Mucosa of rectum (tissue), 2 donors: ENCODE measurements at regions not wholly inside any gene's neighbourhood (a gene's known extent, or its start where the extent isn't known, plus 50 kb on each side); places are given as distances from the start of the nearest gene placed in this dataset.

Experiments used
- H3K27ac ChIP-seq, 2 donors: one replicate each; pipeline ENCODE4 v1.7.0; 2013; ENCODE audit warnings: inconsistent platforms in 2 of 2, low read depth in 2 of 2, low read length in 2 of 2
- H3K27me3 ChIP-seq, 2 donors: one replicate each; pipeline ENCODE4 v1.7.0; 2013; ENCODE audit warnings: low read length in 2 of 2; ENCODE audit not compliant: control insufficient read depth in 2 of 2, insufficient read depth in 2 of 2
- H3K36me3 ChIP-seq, 2 donors: one replicate each; pipeline ENCODE4 v1.7.0; 2013; ENCODE audit warnings: low read length in 2 of 2; ENCODE audit not compliant: control insufficient read depth in 2 of 2, insufficient read depth in 2 of 2
- H3K4me1 ChIP-seq, 2 donors: one replicate each; pipeline ENCODE4 v1.7.0; 2013; ENCODE audit warnings: low read length in 2 of 2, mild to moderate bottlenecking in 1 of 2; ENCODE audit not compliant: control insufficient read depth in 2 of 2, insufficient read depth in 2 of 2
- H3K4me3 ChIP-seq, 2 donors: one replicate each; pipeline ENCODE4 v1.7.0; 2013; ENCODE audit warnings: low read length in 2 of 2
- H3K9ac ChIP-seq, 2 donors: one replicate each; pipeline ENCODE4 v1.7.0; 2013; ENCODE audit warnings: low read length in 2 of 2, low read depth in 1 of 2, mild to moderate bottlenecking in 1 of 2
- H3K9me3 ChIP-seq, 2 donors: one replicate each; pipeline ENCODE4 v1.7.0; 2013; ENCODE audit warnings: low read length in 2 of 2; ENCODE audit not compliant: control insufficient read depth in 2 of 2
- donor health status: healthy.
- donor health status: Normal muscosa, but diverticular disease.

GRCh38 chr4:174133551-174133950 lies 149.9 kb downstream of the FBXO8 start:
- Histone ChIP-seq H3K4me1 (no peaks in the 10 kb centered on the region), H3K36me3 (no peaks in the 10 kb centered on the region), H3K27ac (no peak overlapping the region), H3K9ac (no peak overlapping the region), H3K9me3 (no peaks in the 10 kb centered on the region), H3K4me3 (no peak overlapping the region), H3K27me3 (no peaks in the 10 kb centered on the region)

DNA sequence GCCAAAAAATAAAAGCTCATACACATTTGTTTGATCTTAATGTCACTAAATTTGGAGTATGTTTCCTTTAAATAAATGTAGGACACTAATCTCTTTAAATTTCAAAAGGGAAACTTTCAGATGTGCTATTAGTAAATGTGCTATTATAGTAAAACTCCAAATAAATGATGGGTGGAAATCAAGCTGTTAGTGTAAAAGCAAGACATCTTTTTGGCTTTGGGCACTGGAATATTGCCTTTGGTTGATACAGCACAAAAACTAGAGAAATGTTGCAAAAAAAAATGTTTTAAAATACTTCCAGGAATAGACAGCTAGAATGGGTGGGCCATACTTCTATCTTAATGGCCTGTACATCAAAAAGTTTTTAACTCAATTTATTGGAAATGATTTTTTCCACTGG lies 151.6 kb downstream of the FBXO8 start:
- Histone ChIP-seq H3K36me3 (no peaks in the 10 kb centered on the region), H3K4me3 (no peak overlapping the region), H3K4me1 (no peaks in the 10 kb centered on the region), H3K9ac (no peak overlapping the region), H3K27me3 (no peaks in the 10 kb centered on the region), H3K27ac (no peak overlapping the region), H3K9me3 (no peaks in the 10 kb centered on the region)

GRCh38 chr4:174122705-174123104 lies 160.8 kb downstream of the FBXO8 start:
- Histone ChIP-seq H3K27ac (no peak overlapping the region), H3K36me3 (no peaks in the 10 kb centered on the region), H3K4me3 (no peak overlapping the region), H3K4me1 (no peaks in the 10 kb centered on the region), H3K27me3 (no peaks in the 10 kb centered on the region), H3K9me3 (no peaks in the 10 kb centered on the region), H3K9ac (no peak overlapping the region)

GRCh38 chr4:174120446-174121295 lies 162.8 kb downstream of the FBXO8 start:
- no peak overlapping the region for H3K27ac ChIP-seq

DNA sequence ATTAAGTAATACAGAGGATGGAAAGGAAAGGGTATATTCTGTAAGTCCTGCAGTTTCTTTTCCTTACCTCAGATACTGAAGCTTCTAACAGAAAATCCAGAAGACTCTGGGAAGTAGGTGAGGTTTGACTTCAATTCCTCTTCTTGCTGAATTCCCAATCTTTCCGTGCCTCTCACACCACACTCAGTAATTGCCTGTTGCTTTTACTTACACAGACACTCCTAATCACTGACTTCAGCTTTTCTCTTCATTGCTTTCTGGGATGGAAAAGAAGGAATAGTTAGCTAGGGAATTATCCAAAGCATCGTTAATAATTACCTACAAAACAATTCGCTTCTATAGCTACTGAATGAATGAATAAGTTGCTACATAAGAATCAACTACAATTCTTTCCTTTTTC lies 163.6 kb downstream of the FBXO8 start:
- peak overlapping the region; percentile 37 to 68 for H3K4me3 ChIP-seq

More at GRCh38 chr4:174120446-174121295, 162.8 kb downstream of the FBXO8 start:
- H3K9me3 ChIP-seq: no peaks in the 10 kb centered on the region
- no peaks in the 10 kb centered on the region for H3K4me1 ChIP-seq
- peak overlapping the region; percentile 37 to 68 for H3K4me3 ChIP-seq
- no peaks in the 10 kb centered on the region for H3K36me3 ChIP-seq
- H3K27me3 ChIP-seq: no peaks in the 10 kb centered on the region
- no peak overlapping the region for H3K9ac ChIP-seq

DNA sequence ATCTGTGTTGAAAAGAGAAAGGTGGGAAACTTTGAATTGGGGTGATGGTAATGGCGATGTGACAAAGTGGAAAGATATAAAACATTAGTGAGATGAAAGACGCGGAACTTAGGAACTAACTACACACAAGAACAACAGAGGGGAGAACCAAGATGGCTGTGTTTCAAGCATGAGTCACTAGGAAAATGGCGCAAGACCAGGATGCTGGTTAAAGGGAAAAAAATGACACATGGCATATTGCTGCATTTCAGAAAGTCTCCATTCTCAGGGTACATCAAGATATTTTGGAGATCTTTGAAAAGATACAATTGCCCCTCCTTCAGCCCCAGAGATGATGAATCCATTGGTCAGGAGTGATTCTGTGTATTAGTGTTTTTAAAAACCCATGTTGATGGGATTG lies 164.4 kb downstream of the FBXO8 start:
- H3K36me3 ChIP-seq: no peaks in the 10 kb centered on the region
- no peaks in the 10 kb centered on the region for H3K27me3 ChIP-seq
- no peak overlapping the region for H3K4me3 ChIP-seq
- H3K9ac ChIP-seq: no peak overlapping the region
- no peaks in the 10 kb centered on the region for H3K4me1 ChIP-seq
- no peaks in the 10 kb centered on the region for H3K9me3 ChIP-seq
- no peak overlapping the region for H3K27ac ChIP-seq

More for the DNA sequence above, 163.6 kb downstream of the FBXO8 start:
- Histone ChIP-seq H3K9ac (no peak overlapping the region), H3K9me3 (no peaks in the 10 kb centered on the region), H3K27me3 (no peaks in the 10 kb centered on the region), H3K4me1 (no peaks in the 10 kb centered on the region), H3K36me3 (no peaks in the 10 kb centered on the region), H3K27ac (no peak overlapping the region)

DNA sequence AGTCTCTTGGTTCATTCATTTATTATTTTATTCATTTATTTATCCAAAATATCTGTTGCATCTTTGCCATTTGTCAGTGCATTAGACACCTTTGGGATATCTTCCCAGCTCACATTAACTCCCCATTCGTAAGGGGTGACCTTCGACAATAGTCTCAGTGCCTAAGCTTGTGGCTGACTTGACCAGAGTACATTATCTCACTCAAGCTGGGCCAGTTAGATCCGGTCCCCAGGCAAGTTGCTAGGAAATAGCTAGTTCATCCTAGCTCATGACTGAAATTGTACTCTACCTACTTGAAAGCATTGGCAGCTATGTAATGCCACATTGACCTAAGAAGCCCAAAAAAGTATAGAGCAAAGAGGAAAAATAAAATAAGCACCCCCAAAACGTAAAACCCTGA lies 165.3 kb downstream of the FBXO8 start:
- Histone ChIP-seq H3K9ac (no peak overlapping the region), H3K27ac (no peak overlapping the region), H3K36me3 (no peaks in the 10 kb centered on the region), H3K27me3 (no peaks in the 10 kb centered on the region), H3K4me1 (no peaks in the 10 kb centered on the region), H3K9me3 (no peaks in the 10 kb centered on the region), H3K4me3 (no peak overlapping the region)

DNA sequence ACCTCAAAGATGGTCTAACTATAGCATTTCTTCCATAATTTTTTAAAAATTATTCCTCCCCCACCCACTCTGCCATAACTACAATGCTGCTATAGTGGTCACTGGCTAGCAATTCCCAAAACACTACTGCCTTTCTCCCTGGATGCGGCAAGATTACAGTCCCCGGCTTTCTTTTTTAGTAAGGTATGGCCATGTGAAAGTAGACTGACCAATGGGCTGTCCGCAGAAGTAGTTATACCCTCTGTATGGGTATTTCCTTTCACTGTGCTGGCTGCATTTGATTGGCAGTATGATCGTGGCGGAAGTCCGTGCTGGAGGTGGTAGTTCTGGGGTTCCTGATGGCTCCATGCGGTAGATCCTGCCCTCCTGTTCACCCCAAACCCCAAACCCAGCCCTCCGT lies 166.0 kb downstream of the FBXO8 start:
- Histone ChIP-seq H3K4me1 (no peaks in the 10 kb centered on the region), H3K4me3 (no peak overlapping the region), H3K27me3 (no peaks in the 10 kb centered on the region), H3K36me3 (no peaks in the 10 kb centered on the region), H3K9me3 (no peaks in the 10 kb centered on the region), H3K27ac (no peak overlapping the region), H3K9ac (no peak overlapping the region)

- Histone ChIP-seq H3K4me3 (no peak overlapping the region), H3K4me1 (no peaks in the 10 kb centered on the region), H3K9me3 (no peaks in the 10 kb centered on the region), H3K27me3 (no peaks in the 10 kb centered on the region), H3K36me3 (no peaks in the 10 kb centered on the region), H3K27ac (no peak overlapping the region), H3K9ac (no peak overlapping the region)
Observed at GRCh38 chr4:174116021-174116420, 167.4 kb downstream of the FBXO8 start.

GRCh38 chr4:174111422-174111821 lies 172.0 kb downstream of the FBXO8 start:
- Histone ChIP-seq H3K27ac (no peak overlapping the region), H3K9ac (no peak overlapping the region), H3K36me3 (no peaks in the 10 kb centered on the region), H3K27me3 (no peaks in the 10 kb centered on the region), H3K4me1 (no peaks in the 10 kb centered on the region), H3K4me3 (no peak overlapping the region), H3K9me3 (no peaks in the 10 kb centered on the region)
